Neural progenitor cell (in vitro differentiated cells): ENCODE measurements at regions not wholly inside any gene's neighbourhood (a gene's known extent, or its start where the extent isn't known, plus 50 kb on each side); places are given as distances from the start of the nearest gene placed in this dataset.

ENCODE experiments used
- DNase-seq: peaks from one replicate; pipeline ENCODE4 v3.0.0-alpha.2; 2016; ENCODE audit warnings: low spot score
- H2AFZ ChIP-seq: fragments of 200-600 bp; sonication (generic); replicated peaks from 2 replicates; pipeline ENCODE4 v1.6.1; 2016; ENCODE audit warnings: antibody characterized with exemption
- H3F3A ChIP-seq: fragments of 200-600 bp; sonication (generic); 2 replicates; pipeline ENCODE4 v1.6.1; 2016; ENCODE audit warnings: antibody characterized with exemption, low read depth
- H3K27ac ChIP-seq: fragments of 200-600 bp; sonication (generic); 2 replicates; pipeline ENCODE4 v1.5.1; 2016; ENCODE audit warnings: mild to moderate bottlenecking
- H3K27me3 ChIP-seq: fragments of 200-600 bp; sonication (generic); 2 replicates; pipeline ENCODE4 v1.6.1; 2016; ENCODE audit warnings: mild to moderate bottlenecking, moderate library complexity
- H3K36me3 ChIP-seq: fragments of 200-600 bp; sonication (generic); 2 replicates; pipeline ENCODE4 v1.5.1; 2016
- H3K4me1 ChIP-seq: fragments of 200-600 bp; sonication (generic); 2 replicates; pipeline ENCODE4 v1.6.1; 2016; ENCODE audit warnings: mixed run types
- H3K4me2 ChIP-seq: fragments of 200-600 bp; sonication (generic); 2 replicates; pipeline ENCODE4 v1.6.1; 2016
- H3K4me3 ChIP-seq: fragments of 200-600 bp; sonication (generic); 2 replicates; pipeline ENCODE4 v1.5.1; 2016
- H3K79me2 ChIP-seq: fragments of 200-600 bp; sonication (generic); 2 replicates; pipeline ENCODE4 v1.6.1; 2016; ENCODE audit warnings: low read depth
- H3K9ac ChIP-seq: fragments of 200-600 bp; sonication (generic); 2 replicates; pipeline ENCODE4 v1.6.1; 2016
- H3K9me3 ChIP-seq: fragments of 200-600 bp; sonication (generic); 2 replicates; pipeline ENCODE4 v1.5.1; 2016; ENCODE audit warnings: low read depth
- H4K20me1 ChIP-seq: fragments of 200-600 bp; sonication (generic); 2 replicates; pipeline ENCODE4 v1.6.1; 2016; ENCODE audit warnings: low read depth
- H3K27ac Mint-ChIP-seq: 3 replicates; pipeline ENCODE4 v1.8.0; 2021; ENCODE audit warnings: mixed read lengths
- H3K27me3 Mint-ChIP-seq: 2 replicates; pipeline ENCODE4 v1.8.0; 2022; ENCODE audit warnings: low read depth, mild to moderate bottlenecking, inconsistent platforms, moderate library complexity, mixed read lengths; ENCODE audit not compliant: insufficient read depth
- H3K36me3 Mint-ChIP-seq: 3 replicates; pipeline ENCODE4 v1.8.0; 2021; ENCODE audit warnings: mixed read lengths
- H3K4me1 Mint-ChIP-seq: 3 replicates; pipeline ENCODE4 v1.8.0; 2021; ENCODE audit warnings: mixed read lengths
- H3K4me3 Mint-ChIP-seq: 3 replicates; pipeline ENCODE4 v1.8.0; 2021; ENCODE audit warnings: mild to moderate bottlenecking, moderate library complexity, mixed read lengths
- H3K9me3 Mint-ChIP-seq: 3 replicates; pipeline ENCODE4 v1.8.0; 2020; ENCODE audit warnings: mixed read lengths
- EZH2 ChIP-seq: fragments of 200-600 bp; sonication (generic); IDR thresholded peaks from 2 replicates; pipeline ENCODE4 v1.6.1; 2017; ENCODE audit warnings: antibody characterized with exemption, mild to moderate bottlenecking, moderate library complexity
- EZH2phosphoT487 ChIP-seq: fragments of 200-600 bp; sonication (generic); IDR thresholded peaks from 2 replicates; pipeline ENCODE4 v1.6.1; 2017; ENCODE audit warnings: antibody characterized with exemption
- TF ChIP-seq, protein P1 (sequence below): fragments of 200-600 bp; sonication (generic); IDR thresholded peaks from 2 replicates; pipeline ENCODE4 v1.5.1; 2017; ENCODE audit warnings: antibody characterized with exemption, mild to moderate bottlenecking

- H3K36me3 Mint-ChIP-seq = no peaks in the 10 kb centered on the region
- no peak overlapping the region for H3K27ac Mint-ChIP-seq
- peaks cover 3% of the 10 kb centered on the region for H3K4me1 Mint-ChIP-seq
- H3K9me3 Mint-ChIP-seq = no peaks in the 10 kb centered on the region
- H4K20me1 ChIP-seq = no peaks in the 10 kb centered on the region
- no peaks in the 10 kb centered on the region for H3F3A ChIP-seq
- no peak overlapping the region for H3K27ac ChIP-seq
- no peak for DNase-seq
- peaks cover 6% of the 10 kb centered on the region for H3K4me1 ChIP-seq
- no peak overlapping the region for H2AFZ ChIP-seq
- no peaks in the 10 kb centered on the region for H3K36me3 ChIP-seq
- no peak overlapping the region for H3K4me3 ChIP-seq
- no peaks in the 10 kb centered on the region for H3K27me3 ChIP-seq
- no peaks in the 10 kb centered on the region for H3K79me2 ChIP-seq
- H3K4me2 ChIP-seq = no peak overlapping the region
- no peak for TF ChIP-seq EZH2
- TF ChIP-seq, protein P1, sequence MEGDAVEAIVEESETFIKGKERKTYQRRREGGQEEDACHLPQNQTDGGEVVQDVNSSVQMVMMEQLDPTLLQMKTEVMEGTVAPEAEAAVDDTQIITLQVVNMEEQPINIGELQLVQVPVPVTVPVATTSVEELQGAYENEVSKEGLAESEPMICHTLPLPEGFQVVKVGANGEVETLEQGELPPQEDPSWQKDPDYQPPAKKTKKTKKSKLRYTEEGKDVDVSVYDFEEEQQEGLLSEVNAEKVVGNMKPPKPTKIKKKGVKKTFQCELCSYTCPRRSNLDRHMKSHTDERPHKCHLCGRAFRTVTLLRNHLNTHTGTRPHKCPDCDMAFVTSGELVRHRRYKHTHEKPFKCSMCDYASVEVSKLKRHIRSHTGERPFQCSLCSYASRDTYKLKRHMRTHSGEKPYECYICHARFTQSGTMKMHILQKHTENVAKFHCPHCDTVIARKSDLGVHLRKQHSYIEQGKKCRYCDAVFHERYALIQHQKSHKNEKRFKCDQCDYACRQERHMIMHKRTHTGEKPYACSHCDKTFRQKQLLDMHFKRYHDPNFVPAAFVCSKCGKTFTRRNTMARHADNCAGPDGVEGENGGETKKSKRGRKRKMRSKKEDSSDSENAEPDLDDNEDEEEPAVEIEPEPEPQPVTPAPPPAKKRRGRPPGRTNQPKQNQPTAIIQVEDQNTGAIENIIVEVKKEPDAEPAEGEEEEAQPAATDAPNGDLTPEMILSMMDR = no peak
- TF ChIP-seq EZH2phosphoT487 = no peak
- no peak overlapping the region for H3K4me3 Mint-ChIP-seq
- H3K27me3 Mint-ChIP-seq = peaks cover 2% of the 10 kb centered on the region
- no peaks in the 10 kb centered on the region for H3K9me3 ChIP-seq
- no peak overlapping the region for H3K9ac ChIP-seq
Observed at GRCh38 chr4:59979061-59979460, 1221.1 kb upstream of the ADGRL3 start.

DNA sequence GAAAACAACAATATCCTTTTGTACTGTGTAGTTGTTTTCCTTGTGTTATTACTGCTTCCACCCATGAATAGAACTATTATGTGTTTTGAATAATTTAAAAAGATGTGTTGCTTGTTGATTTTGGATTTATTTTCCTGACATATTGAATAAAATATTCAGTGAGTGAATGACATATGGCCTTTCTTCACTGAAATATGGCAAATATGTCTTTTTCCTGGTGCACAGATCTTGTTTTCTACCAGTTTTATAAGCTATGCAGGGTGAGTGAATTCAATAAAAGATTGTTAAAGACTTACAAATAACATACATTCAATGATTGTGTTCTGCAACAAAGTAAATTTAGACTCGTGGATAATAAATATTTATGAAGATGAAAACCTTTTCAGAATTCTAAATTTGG is 1216.3 kb upstream of the ADGRL3 start:
- Histone ChIP-seq H3K9ac (no peak overlapping the region), H3K27ac (no peak overlapping the region), H3K27me3 (no peaks in the 10 kb centered on the region), H3K36me3 (no peaks in the 10 kb centered on the region), H2AFZ (no peak overlapping the region), H3K79me2 (no peaks in the 10 kb centered on the region), H3F3A (no peaks in the 10 kb centered on the region), H3K9me3 (no peaks in the 10 kb centered on the region), H3K4me2 (no peak overlapping the region), H4K20me1 (no peaks in the 10 kb centered on the region), H3K4me1 (no peaks in the 10 kb centered on the region), H3K4me3 (no peak overlapping the region)
- peaks cover 2% of the 10 kb centered on the region for H3K27me3 Mint-ChIP-seq
- H3K9me3 Mint-ChIP-seq = no peaks in the 10 kb centered on the region
- H3K4me1 Mint-ChIP-seq = no peaks in the 10 kb centered on the region
- H3K36me3 Mint-ChIP-seq = no peaks in the 10 kb centered on the region
- DNase-seq = no peak
- no peak overlapping the region for H3K27ac Mint-ChIP-seq
- H3K4me3 Mint-ChIP-seq = no peak overlapping the region
- TF ChIP-seq EZH2phosphoT487 = no peak
- TF ChIP-seq, protein P1 = no peak
- no peak for TF ChIP-seq EZH2

DNA sequence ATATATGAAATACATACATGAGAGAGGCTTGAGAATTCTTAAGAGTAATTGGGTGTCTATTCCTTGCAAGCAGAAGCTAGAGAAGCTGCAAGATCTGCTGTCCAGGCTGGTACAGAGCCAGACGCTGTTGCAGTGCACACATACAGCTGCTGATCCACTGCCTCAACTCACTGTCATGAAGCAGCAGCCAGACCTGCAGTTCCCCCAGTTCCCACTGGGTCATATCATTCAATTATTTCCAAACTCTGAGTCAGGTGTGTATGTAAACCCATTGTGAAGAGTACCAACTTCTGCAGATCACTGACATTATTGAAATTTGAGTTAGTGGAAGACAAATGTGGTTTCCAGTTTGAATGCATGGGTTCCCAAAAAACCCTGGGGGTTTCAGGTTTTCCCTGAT is 1212.8 kb upstream of the ADGRL3 start:
- TF ChIP-seq EZH2phosphoT487 = no peak
- TF ChIP-seq, protein P1 = peak; percentile 11
- no peak for TF ChIP-seq EZH2
- H3K9me3 ChIP-seq = no peaks in the 10 kb centered on the region
- Mint-ChIP-seq H3K4me3 (no peak overlapping the region), H3K36me3 (no peaks in the 10 kb centered on the region), H3K27ac (no peak overlapping the region), H3K27me3 (peaks cover 2% of the 10 kb centered on the region), H3K9me3 (no peaks in the 10 kb centered on the region), H3K4me1 (no peaks in the 10 kb centered on the region)
- no peak overlapping the region for H3K27ac ChIP-seq
- H4K20me1 ChIP-seq = no peaks in the 10 kb centered on the region
- DNase-seq = no peak
- H3K79me2 ChIP-seq = no peaks in the 10 kb centered on the region
- H3K4me1 ChIP-seq = no peaks in the 10 kb centered on the region
- no peaks in the 10 kb centered on the region for H3K36me3 ChIP-seq
- no peak overlapping the region for H2AFZ ChIP-seq
- no peak overlapping the region for H3K4me3 ChIP-seq
- H3K27me3 ChIP-seq = no peaks in the 10 kb centered on the region
- H3K9ac ChIP-seq = no peak overlapping the region
- no peak overlapping the region for H3K4me2 ChIP-seq
- H3F3A ChIP-seq = no peaks in the 10 kb centered on the region

- H3K27ac ChIP-seq = no peak overlapping the region
- DNase-seq = peak; percentile 14
- H3K4me3 Mint-ChIP-seq = no peak overlapping the region
Observed at GRCh38 chr4:59994118-59994517, 1206.0 kb upstream of the ADGRL3 start.

More at GRCh38 chr4:59994118-59994517, 1206.0 kb upstream of the ADGRL3 start:
- no peaks in the 10 kb centered on the region for H3K4me1 ChIP-seq
- H3K79me2 ChIP-seq = no peaks in the 10 kb centered on the region
- no peaks in the 10 kb centered on the region for H4K20me1 ChIP-seq
- no peaks in the 10 kb centered on the region for H3K4me1 Mint-ChIP-seq
- H3F3A ChIP-seq = no peaks in the 10 kb centered on the region
- no peak overlapping the region for H3K4me3 ChIP-seq
- TF ChIP-seq, protein P1 = peak; percentile 38
- TF ChIP-seq EZH2 (no peak), EZH2phosphoT487 (no peak)
- H2AFZ ChIP-seq = no peak overlapping the region
- H3K36me3 ChIP-seq = no peaks in the 10 kb centered on the region
- H3K9me3 Mint-ChIP-seq = peaks cover 6% of the 10 kb centered on the region
- no peaks in the 10 kb centered on the region for H3K36me3 Mint-ChIP-seq
- H3K27me3 ChIP-seq = no peaks in the 10 kb centered on the region
- no peak overlapping the region for H3K4me2 ChIP-seq
- peaks cover 24% of the 10 kb centered on the region for H3K9me3 ChIP-seq
- H3K27ac Mint-ChIP-seq = no peak overlapping the region
- H3K27me3 Mint-ChIP-seq = peaks cover 2% of the 10 kb centered on the region
- no peak overlapping the region for H3K9ac ChIP-seq
